H9 (cell line): ENCODE measurements at regions not wholly inside any gene's neighbourhood (a gene's known extent, or its start where the extent isn't known, plus 50 kb on each side); places are given as distances from the start of the nearest gene placed in this dataset.

Experiments
- DNase-seq: peaks from one replicate; pipeline ENCODE4 v3.0.0-alpha.2; 2017
- H2AFZ ChIP-seq: one replicate; pipeline ENCODE4 v1.6.1; 2013; ENCODE audit warnings: mild to moderate bottlenecking, low read length, control low read depth, moderate library complexity
- H2AK5ac ChIP-seq: 2 replicates; pipeline ENCODE4 v1.6.1; 2013; ENCODE audit warnings: low read length, control low read depth, mixed read lengths; ENCODE audit not compliant: insufficient read length
- H2BK120ac ChIP-seq: one replicate; pipeline ENCODE4 v1.6.1; 2013; ENCODE audit warnings: low read depth, mild to moderate bottlenecking, low read length, control low read depth, inconsistent platforms; ENCODE audit not compliant: poor library complexity, severe bottlenecking
- H2BK12ac ChIP-seq: 2 replicates; pipeline ENCODE4 v1.6.1; 2013; ENCODE audit warnings: low read length, control low read depth, mixed read lengths, low read depth; ENCODE audit not compliant: insufficient read length
- H2BK15ac ChIP-seq: 2 replicates; pipeline ENCODE4 v1.6.1; 2013; ENCODE audit warnings: low read depth, low read length, control low read depth
- H2BK20ac ChIP-seq: one replicate; pipeline ENCODE4 v1.6.1; 2013; ENCODE audit warnings: low read depth, mild to moderate bottlenecking, low read length, control low read depth, inconsistent platforms; ENCODE audit not compliant: poor library complexity, severe bottlenecking
- H2BK5ac ChIP-seq: 2 replicates; pipeline ENCODE4 v1.6.1; 2013; ENCODE audit warnings: low read length, control low read depth, mixed read lengths; ENCODE audit not compliant: insufficient read length
- H3K14ac ChIP-seq: 2 replicates; pipeline ENCODE4 v1.6.1; 2013; ENCODE audit warnings: low read length, control low read depth; ENCODE audit not compliant: insufficient read depth
- H3K18ac ChIP-seq: 2 replicates; pipeline ENCODE4 v1.6.1; 2013; ENCODE audit warnings: low read depth, mild to moderate bottlenecking, mixed read lengths, low read length, control low read depth; ENCODE audit not compliant: insufficient read length
- H3K23ac ChIP-seq: 2 replicates; pipeline ENCODE4 v1.6.1; 2013; ENCODE audit warnings: low read length, control low read depth, mixed read lengths, low read depth; ENCODE audit not compliant: insufficient read length
- H3K23me2 ChIP-seq: 2 replicates; pipeline ENCODE4 v1.6.1; 2013; ENCODE audit warnings: low read depth, mild to moderate bottlenecking, mixed read lengths, low read length, control low read depth; ENCODE audit not compliant: insufficient read length, poor library complexity, severe bottlenecking
- H3K27ac ChIP-seq: 2 replicates; pipeline ENCODE4 v1.5.1; 2013; ENCODE audit warnings: low read length, control low read depth, mixed read lengths, low read depth; ENCODE audit not compliant: insufficient read length
- H3K27me3 ChIP-seq: 2 replicates; pipeline ENCODE4 v1.6.1; 2013; ENCODE audit warnings: low read length, control low read depth, inconsistent platforms; ENCODE audit not compliant: insufficient read depth
- H3K4ac ChIP-seq: 2 replicates; pipeline ENCODE4 v1.6.1; 2013; ENCODE audit warnings: low read depth, mild to moderate bottlenecking, control low read depth, inconsistent platforms, low read length, moderate library complexity
- H3K4me1 ChIP-seq: 2 replicates; pipeline ENCODE4 v1.6.1; 2013; ENCODE audit warnings: low read length, control low read depth, inconsistent platforms; ENCODE audit not compliant: insufficient read depth
- H3K4me2 ChIP-seq: 2 replicates; pipeline ENCODE4 v1.6.1; 2013; ENCODE audit warnings: low read length, control low read depth, mixed read lengths; ENCODE audit not compliant: insufficient read length, insufficient read depth
- H3K56ac ChIP-seq: 2 replicates; pipeline ENCODE4 v1.6.1; 2013; ENCODE audit warnings: low read depth, mild to moderate bottlenecking, mixed read lengths, low read length, control low read depth; ENCODE audit not compliant: insufficient read length
- H3K79me1 ChIP-seq: 2 replicates; pipeline ENCODE4 v1.6.1; 2013; ENCODE audit warnings: low read depth, mild to moderate bottlenecking, moderate library complexity, low read length, control low read depth, inconsistent platforms; ENCODE audit not compliant: insufficient read depth, poor library complexity, severe bottlenecking
- H3K79me2 ChIP-seq: 2 replicates; pipeline ENCODE4 v1.6.1; 2013; ENCODE audit warnings: low read length, control low read depth, inconsistent platforms; ENCODE audit not compliant: insufficient read depth
- H3K9ac ChIP-seq: 2 replicates; pipeline ENCODE4 v1.6.1; 2013; ENCODE audit warnings: low read length, control low read depth, mixed read lengths; ENCODE audit not compliant: insufficient read length; ENCODE audit errors: extremely low read depth
- H3K9me3 ChIP-seq: one replicate; pipeline ENCODE4 v1.6.1; 2013; ENCODE audit warnings: low read depth, low read length, inconsistent platforms; ENCODE audit not compliant: control insufficient read depth
- H3T11ph ChIP-seq: one replicate; pipeline ENCODE4 v1.6.1; 2013; ENCODE audit warnings: mild to moderate bottlenecking, low read length, control low read depth, inconsistent platforms
- H4K20me1 ChIP-seq: one replicate; pipeline ENCODE4 v1.6.1; 2013; ENCODE audit not compliant: control insufficient read depth, insufficient read length, insufficient read depth
- H4K5ac ChIP-seq: 2 replicates; pipeline ENCODE4 v1.6.1; 2013; ENCODE audit warnings: low read depth, mild to moderate bottlenecking, mixed read lengths, low read length, control low read depth; ENCODE audit not compliant: insufficient read length
- H4K8ac ChIP-seq: replicated peaks from 2 replicates; pipeline ENCODE4 v1.6.1; 2013; ENCODE audit warnings: low read length, control low read depth, mixed read lengths, low read depth; ENCODE audit not compliant: insufficient read length
- H4K91ac ChIP-seq: 2 replicates; pipeline ENCODE4 v1.6.1; 2013; ENCODE audit warnings: low read depth, mild to moderate bottlenecking, moderate library complexity, mixed read lengths, low read length, control low read depth; ENCODE audit not compliant: insufficient read length
- H3K27ac Mint-ChIP-seq, 3 experiments: 2 replicates in 2 of 3; 3 replicates in 1 of 3; pipeline ENCODE4 v1.8.0; 2020 to 2021; ENCODE audit warnings: mixed read lengths in 3 of 3, mild to moderate bottlenecking in 1 of 3, moderate library complexity in 1 of 3
- H3K27me3 Mint-ChIP-seq: 2 replicates; pipeline ENCODE4 v1.8.0; 2021; ENCODE audit warnings: low read depth, mild to moderate bottlenecking, moderate library complexity, mixed read lengths
- H3K36me3 Mint-ChIP-seq, 3 experiments: 2 replicates in 2 of 3; 3 replicates in 1 of 3; pipeline ENCODE4 v1.8.0; 2020 to 2021; ENCODE audit warnings: low read depth in 3 of 3, mixed read lengths in 3 of 3; ENCODE audit not compliant: insufficient read depth in 1 of 3
- H3K4me1 Mint-ChIP-seq, 2 experiments: 2 replicates each; pipeline ENCODE4 v1.8.0; 2020; ENCODE audit warnings: mixed read lengths in 2 of 2
- H3K4me3 Mint-ChIP-seq, 2 experiments: 2 replicates in 1 of 2; 3 replicates in 1 of 2; pipeline ENCODE4 v1.8.0; 2020 to 2021; ENCODE audit warnings: mild to moderate bottlenecking in 2 of 2, mixed read lengths in 2 of 2, moderate library complexity in 1 of 2
- H3K9me3 Mint-ChIP-seq, 2 experiments: 2 replicates in 1 of 2; 3 replicates in 1 of 2; pipeline ENCODE4 v1.8.0; 2020; ENCODE audit warnings: mild to moderate bottlenecking in 2 of 2, mixed read lengths in 2 of 2, moderate library complexity in 1 of 2
- CTCF ChIP-seq: fragments of 200-600 bp; sonication (generic); conservative IDR thresholded peaks from 3 replicates; pipeline ENCODE4 v1.8.0; 2021; ENCODE audit warnings: antibody characterized with exemption, mild to moderate bottlenecking
- WGBS: extraction: QIAGEN DNeasy Blood & Tissue Kit; methylation state at CpG from one replicate; pipeline ENCODE4 v1.1.7; 2013; ENCODE audit warnings: missing lambda C conversion rate, low lambda C conversion rate, mixed read lengths; ENCODE audit not compliant: insufficient read length; ENCODE audit errors: extremely low coverage; 5-methylcytosine and 5-hydroxymethylcytosine counted together

DNA sequence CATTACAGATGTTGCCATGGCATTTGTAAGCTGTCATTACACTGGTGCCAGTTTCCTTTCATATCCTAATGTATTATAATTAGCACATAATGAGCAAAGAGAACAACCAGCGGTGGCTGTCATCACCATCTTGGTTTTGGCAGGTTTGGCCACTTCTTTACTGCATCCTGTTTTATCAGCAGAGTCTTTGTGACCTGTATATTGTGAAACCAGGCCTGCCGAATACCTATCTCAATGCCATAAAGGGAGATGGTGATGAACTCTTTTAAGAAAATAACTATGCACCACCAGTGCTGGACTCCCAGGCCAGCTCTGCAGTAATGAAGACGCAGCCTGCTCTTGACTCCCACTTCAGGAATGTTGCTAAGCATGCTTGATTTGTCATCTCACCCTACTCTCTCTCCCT is 458.1 kb upstream of the NR2F2 start:
- no peak overlapping the region for H4K5ac ChIP-seq
- no peak overlapping the region for H2BK5ac ChIP-seq
- H3K79me1 ChIP-seq, result no peaks in the 10 kb centered on the region
- no peaks in the 10 kb centered on the region for H3K9me3 ChIP-seq
- H3K4ac ChIP-seq, result no peak overlapping the region
- no peak overlapping the region for H3K4me3 Mint-ChIP-seq
- H3K4me1 Mint-ChIP-seq, result peaks cover 4 to 10% of the 10 kb centered on the region in 2 experiments
- no peaks in the 10 kb centered on the region for H3K4me1 ChIP-seq
- no peak overlapping the region for H2AFZ ChIP-seq
- no peak overlapping the region for H4K8ac ChIP-seq
- no peaks in the 10 kb centered on the region for H3K23me2 ChIP-seq
- no peaks in the 10 kb centered on the region for H3K79me2 ChIP-seq
- H2BK12ac ChIP-seq, result no peak overlapping the region
- no peak overlapping the region for H3K14ac ChIP-seq
- no peak for DNase-seq
- no peak overlapping the region for H2BK15ac ChIP-seq
- H2BK120ac ChIP-seq, result no peak overlapping the region
- H3K27ac Mint-ChIP-seq, result no peak overlapping the region
- H4K20me1 ChIP-seq, result no peaks in the 10 kb centered on the region
- H3K4me2 ChIP-seq, result no peak overlapping the region
- TF ChIP-seq CTCF, result no peak
- no CpG with 5 or more reads among the region's 3 CpGs for WGBS
- H2BK20ac ChIP-seq, result no peak overlapping the region
- no peaks in the 10 kb centered on the region for H3K27me3 ChIP-seq
- no peaks in the 10 kb centered on the region for H3K9me3 Mint-ChIP-seq
- H2AK5ac ChIP-seq, result no peak overlapping the region
- H4K91ac ChIP-seq, result no peak overlapping the region
- no peak overlapping the region for H3K56ac ChIP-seq
- no peak overlapping the region for H3K23ac ChIP-seq
- H3K27me3 Mint-ChIP-seq, result peaks cover 2% of the 10 kb centered on the region
- H3T11ph ChIP-seq, result no peak overlapping the region
- H3K27ac ChIP-seq, result no peak overlapping the region
- H3K9ac ChIP-seq, result no peak overlapping the region
- H3K18ac ChIP-seq, result no peak overlapping the region
- no peaks in the 10 kb centered on the region; a peak in 1 of 7 replicates for H3K36me3 Mint-ChIP-seq
